BLaER1 (cell line): ENCODE measurements at regions not wholly inside any gene's neighbourhood (a gene's known extent, or its start where the extent isn't known, plus 50 kb on each side); places are given as distances from the start of the nearest gene placed in this dataset.

ENCODE experiments used
- H3K27ac ChIP-seq: shearing (Covaris generic); formaldehyde crosslinking; 2 replicates; pipeline ENCODE4 v1.8.1; 2022
- H3K27me3 ChIP-seq: shearing (Covaris generic); formaldehyde crosslinking; 2 replicates; pipeline ENCODE4 v1.8.1; 2022
- H3K36me3 ChIP-seq: shearing (Covaris generic); formaldehyde crosslinking; 2 replicates; pipeline ENCODE4 v1.8.1; 2022
- H3K4me1 ChIP-seq: shearing (Covaris generic); formaldehyde crosslinking; 2 replicates; pipeline ENCODE4 v1.8.1; 2022
- H3K4me2 ChIP-seq: shearing (Covaris generic); formaldehyde crosslinking; 2 replicates; pipeline ENCODE4 v1.8.1; 2022
- H3K4me3 ChIP-seq: shearing (Covaris generic); formaldehyde crosslinking; 2 replicates; pipeline ENCODE4 v1.8.1; 2022
- H3K9ac ChIP-seq: shearing (Covaris generic); formaldehyde crosslinking; 2 replicates; pipeline ENCODE4 v1.8.1; 2022
- H3K9me3 ChIP-seq: shearing (Covaris generic); formaldehyde crosslinking; 2 replicates; pipeline ENCODE4 v1.8.1; 2022
- H4K20me1 ChIP-seq: shearing (Covaris generic); formaldehyde crosslinking; 2 replicates; pipeline ENCODE4 v1.8.1; 2022
- Cebpa-rat ChIP-seq: shearing (Covaris generic); IDR thresholded peaks from 2 replicates; pipeline ENCODE4 v1.8.1; 2022

GRCh38 chr1:216883518-216883917 is 160.3 kb upstream of the ESRRG start:
- H3K4me1 ChIP-seq: no peaks in the 10 kb centered on the region
- no peaks in the 10 kb centered on the region for H4K20me1 ChIP-seq
- no peak for TF ChIP-seq Cebpa-rat

DNA sequence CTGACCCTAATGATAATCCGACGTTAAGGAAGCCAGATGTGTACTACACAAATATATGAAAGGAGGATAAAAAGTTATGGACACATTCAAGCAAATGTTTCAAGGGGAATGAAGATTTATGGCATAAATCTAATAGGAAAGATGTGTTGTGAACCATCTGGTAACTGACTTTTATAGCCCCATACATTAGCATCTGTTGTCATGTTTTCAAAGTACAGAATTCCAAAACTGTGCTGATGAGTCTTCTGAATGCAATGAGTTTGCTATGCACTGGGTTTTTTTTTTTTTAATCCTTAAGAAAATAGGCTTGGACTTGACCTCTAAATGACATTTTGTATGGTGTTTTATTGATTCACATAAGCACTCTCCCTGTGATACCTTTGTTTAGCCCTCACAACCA is 158.5 kb upstream of the ESRRG start:
- no peak for TF ChIP-seq Cebpa-rat
- no peak overlapping the region for H3K4me3 ChIP-seq
- H3K9ac ChIP-seq: no peak overlapping the region
- no peaks in the 10 kb centered on the region for H3K27me3 ChIP-seq
- no peaks in the 10 kb centered on the region for H3K36me3 ChIP-seq
- H4K20me1 ChIP-seq: no peaks in the 10 kb centered on the region
- no peaks in the 10 kb centered on the region for H3K4me1 ChIP-seq
- H3K27ac ChIP-seq: no peak overlapping the region
- H3K9me3 ChIP-seq: no peaks in the 10 kb centered on the region
- no peak overlapping the region for H3K4me2 ChIP-seq

More at GRCh38 chr1:216883518-216883917, 160.3 kb upstream of the ESRRG start:
- H3K36me3 ChIP-seq: no peaks in the 10 kb centered on the region
- no peaks in the 10 kb centered on the region for H3K27me3 ChIP-seq
- H3K27ac ChIP-seq: no peak overlapping the region
- H3K4me2 ChIP-seq: no peak overlapping the region
- H3K9ac ChIP-seq: no peak overlapping the region
- H3K4me3 ChIP-seq: no peak overlapping the region
- H3K9me3 ChIP-seq: no peaks in the 10 kb centered on the region

- Histone ChIP-seq H3K4me3 (no peak overlapping the region), H3K4me1 (no peaks in the 10 kb centered on the region), H4K20me1 (no peaks in the 10 kb centered on the region), H3K36me3 (no peaks in the 10 kb centered on the region), H3K27ac (no peak overlapping the region), H3K9ac (no peak overlapping the region), H3K27me3 (no peaks in the 10 kb centered on the region), H3K4me2 (no peak overlapping the region), H3K9me3 (no peaks in the 10 kb centered on the region)
- TF ChIP-seq Cebpa-rat: no peak
Observed at GRCh38 chr1:216866714-216867113, 143.5 kb upstream of the ESRRG start.

DNA sequence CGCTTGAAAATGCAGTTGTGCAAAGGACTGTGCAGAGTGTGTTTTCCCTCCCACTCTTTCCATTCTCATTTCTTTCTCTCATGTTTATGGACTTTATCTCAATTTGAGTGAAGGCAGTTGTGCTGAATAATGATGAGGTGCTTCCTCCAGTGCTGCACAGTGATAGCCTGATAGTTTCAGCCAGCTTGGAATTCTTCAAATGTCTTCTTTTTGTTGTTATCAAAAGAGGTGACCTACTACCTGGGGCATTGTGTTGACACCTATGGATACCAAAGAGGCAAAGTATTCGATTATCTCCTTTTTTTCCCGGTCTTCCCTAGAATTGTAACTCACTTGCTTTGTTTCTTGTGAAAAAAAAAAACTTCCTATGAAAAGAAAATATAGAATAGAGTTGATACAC is 132.6 kb upstream of the ESRRG start:
- Histone ChIP-seq H3K4me3 (no peak overlapping the region), H3K27me3 (no peaks in the 10 kb centered on the region), H3K4me1 (no peaks in the 10 kb centered on the region), H3K9ac (no peak overlapping the region), H3K4me2 (no peak overlapping the region), H3K36me3 (no peaks in the 10 kb centered on the region), H3K27ac (no peak overlapping the region), H3K9me3 (no peaks in the 10 kb centered on the region), H4K20me1 (no peaks in the 10 kb centered on the region)
- no peak for TF ChIP-seq Cebpa-rat

- Histone ChIP-seq H3K4me3 (no peak overlapping the region), H3K27me3 (no peaks in the 10 kb centered on the region), H4K20me1 (no peaks in the 10 kb centered on the region), H3K36me3 (no peaks in the 10 kb centered on the region), H3K27ac (no peak overlapping the region), H3K4me2 (no peak overlapping the region), H3K9ac (no peak overlapping the region), H3K4me1 (no peaks in the 10 kb centered on the region), H3K9me3 (no peaks in the 10 kb centered on the region)
- TF ChIP-seq Cebpa-rat: no peak
Observed at GRCh38 chr1:216854836-216855484, 131.7 kb upstream of the ESRRG start.

GRCh38 chr1:216851073-216851472 is 127.8 kb upstream of the ESRRG start:
- H3K9ac ChIP-seq: no peak overlapping the region
- no peak overlapping the region for H3K27ac ChIP-seq
- TF ChIP-seq Cebpa-rat: no peak
- H3K4me3 ChIP-seq: no peak overlapping the region
- H3K4me2 ChIP-seq: no peak overlapping the region
- no peaks in the 10 kb centered on the region for H3K27me3 ChIP-seq
- no peaks in the 10 kb centered on the region for H3K4me1 ChIP-seq
- H4K20me1 ChIP-seq: no peaks in the 10 kb centered on the region
- H3K36me3 ChIP-seq: no peaks in the 10 kb centered on the region
- H3K9me3 ChIP-seq: no peaks in the 10 kb centered on the region

DNA sequence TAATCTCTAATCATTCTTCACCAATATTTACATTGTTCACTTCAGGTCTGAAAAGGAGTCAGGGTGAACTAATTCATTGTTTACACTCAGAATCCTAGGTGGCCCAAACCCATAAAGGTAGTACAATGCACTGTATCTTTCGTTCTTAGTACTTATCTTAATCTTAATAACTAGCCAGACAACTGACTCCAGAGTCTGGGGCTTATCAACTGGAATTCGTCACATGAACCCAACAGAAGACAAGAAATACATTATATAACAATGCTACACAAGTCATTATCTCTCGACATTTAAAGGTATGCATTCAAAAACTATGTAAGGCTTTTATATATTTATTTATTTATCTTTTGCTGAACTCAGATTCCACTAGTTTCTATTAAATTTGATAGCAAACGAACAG is 125.9 kb upstream of the ESRRG start:
- Histone ChIP-seq H3K36me3 (no peaks in the 10 kb centered on the region), H3K4me1 (no peaks in the 10 kb centered on the region), H3K9me3 (no peaks in the 10 kb centered on the region), H3K4me2 (no peak overlapping the region), H4K20me1 (no peaks in the 10 kb centered on the region), H3K27ac (no peak overlapping the region), H3K9ac (no peak overlapping the region), H3K4me3 (no peak overlapping the region), H3K27me3 (no peaks in the 10 kb centered on the region)
- TF ChIP-seq Cebpa-rat: no peak

- Histone ChIP-seq H3K9ac (no peak overlapping the region), H4K20me1 (no peaks in the 10 kb centered on the region), H3K36me3 (no peaks in the 10 kb centered on the region), H3K27me3 (no peaks in the 10 kb centered on the region), H3K4me2 (no peak overlapping the region), H3K27ac (no peak overlapping the region), H3K4me3 (no peak overlapping the region), H3K9me3 (no peaks in the 10 kb centered on the region), H3K4me1 (no peaks in the 10 kb centered on the region)
- no peak for TF ChIP-seq Cebpa-rat
Observed at GRCh38 chr1:216847397-216848036, 124.3 kb upstream of the ESRRG start.

GRCh38 chr1:216846339-216846738 is 123.1 kb upstream of the ESRRG start:
- no peak for TF ChIP-seq Cebpa-rat
- no peak overlapping the region for H3K4me2 ChIP-seq

GRCh38 chr1:216843409-216843808 is 120.2 kb upstream of the ESRRG start:
- Histone ChIP-seq H3K4me1 (no peaks in the 10 kb centered on the region), H3K27ac (no peak overlapping the region), H4K20me1 (no peaks in the 10 kb centered on the region), H3K27me3 (no peaks in the 10 kb centered on the region), H3K4me3 (no peak overlapping the region), H3K9me3 (no peaks in the 10 kb centered on the region), H3K4me2 (no peak overlapping the region), H3K36me3 (no peaks in the 10 kb centered on the region), H3K9ac (no peak overlapping the region)
- TF ChIP-seq Cebpa-rat: no peak

More at GRCh38 chr1:216846339-216846738, 123.1 kb upstream of the ESRRG start:
- H3K9ac ChIP-seq: no peak overlapping the region
- H4K20me1 ChIP-seq: no peaks in the 10 kb centered on the region
- no peak overlapping the region for H3K4me3 ChIP-seq
- no peaks in the 10 kb centered on the region for H3K9me3 ChIP-seq
- H3K27me3 ChIP-seq: no peaks in the 10 kb centered on the region
- no peaks in the 10 kb centered on the region for H3K36me3 ChIP-seq
- H3K27ac ChIP-seq: no peak overlapping the region
- no peaks in the 10 kb centered on the region for H3K4me1 ChIP-seq
